Activated T-cell treated with anti-CD3 and anti-CD28 coated beads for 48 hours (primary cell): ENCODE measurements at regions not wholly inside any gene's neighbourhood (a gene's known extent, or its start where the extent isn't known, plus 50 kb on each side); places are given as distances from the start of the nearest gene placed in this dataset.
"Not testable (repeated sequence)": the region's sequence is repeated elsewhere in the genome, so short reads cannot be mapped to it uniquely, and the experiment has no call there.

Experiments
- DNase-seq: peaks from one replicate; pipeline ENCODE4 v3.0.0-alpha.2; 2020; ENCODE audit warnings: low read depth

GRCh38 chr14:83298016-83298415, 1764.4 kb upstream of the SEL1L start:
- not testable (repeated sequence) for DNase-seq

- DNase-seq = no peak
Observed at GRCh38 chr14:83300476-83301064, 1766.9 kb upstream of the SEL1L start.

- no peak for DNase-seq
Observed at GRCh38 chr14:83301791-83302190, 1768.1 kb upstream of the SEL1L start.

GRCh38 chr14:83309211-83309610, 1775.6 kb upstream of the SEL1L start:
- no peak for DNase-seq

- no peak for DNase-seq
Observed at GRCh38 chr14:83309833-83310232, 1776.2 kb upstream of the SEL1L start.

- no peak for DNase-seq
Observed at GRCh38 chr14:83312511-83312910, 1778.9 kb upstream of the SEL1L start.

- no peak for DNase-seq
Observed at GRCh38 chr14:83314764-83315163, 1781.1 kb upstream of the SEL1L start.

GRCh38 chr14:83316356-83316755, 1782.7 kb upstream of the SEL1L start:
- DNase-seq = no peak

- DNase-seq = no peak
Observed at GRCh38 chr14:83320837-83321236, 1787.2 kb upstream of the SEL1L start.

- DNase-seq = no peak
Observed at GRCh38 chr14:83331513-83331912, 1797.9 kb upstream of the SEL1L start.

- DNase-seq = no peak
Observed at GRCh38 chr14:83342590-83342989, 1808.9 kb upstream of the SEL1L start.

- no peak for DNase-seq
Observed at GRCh38 chr14:83347874-83348273, 1814.2 kb upstream of the SEL1L start.

- no peak for DNase-seq
Observed at GRCh38 chr14:83355609-83356008, 1822.0 kb upstream of the SEL1L start.

- DNase-seq = no peak
Observed at GRCh38 chr14:83356080-83356479, 1822.4 kb upstream of the SEL1L start.

GRCh38 chr14:83372271-83372670, 1838.6 kb upstream of the SEL1L start:
- DNase-seq = no peak

- DNase-seq = no peak
Observed at GRCh38 chr14:83379436-83379835, 1845.8 kb upstream of the SEL1L start.

- DNase-seq = no peak
Observed at GRCh38 chr14:83384253-83384652, 1850.6 kb upstream of the SEL1L start.

GRCh38 chr14:83395321-83395720, 1861.7 kb upstream of the SEL1L start:
- DNase-seq = no peak

GRCh38 chr14:83416476-83416875, 1882.8 kb upstream of the SEL1L start:
- DNase-seq = no peak

GRCh38 chr14:83419420-83419819, 1885.8 kb upstream of the SEL1L start:
- DNase-seq = no peak

- DNase-seq = no peak
Observed at GRCh38 chr14:83421711-83422110, 1888.1 kb upstream of the SEL1L start.

- DNase-seq = no peak
Observed at GRCh38 chr14:83425138-83425537, 1891.5 kb upstream of the SEL1L start.

- no peak for DNase-seq
Observed at GRCh38 chr14:83425706-83426105, 1892.1 kb upstream of the SEL1L start.

GRCh38 chr14:83433618-83434017, 1900.0 kb upstream of the SEL1L start:
- no peak for DNase-seq

GRCh38 chr14:83441801-83442200, 1908.1 kb upstream of the SEL1L start:
- no peak for DNase-seq
